CD4-positive, alpha-beta memory T cell (primary cell): ENCODE measurements at regions not wholly inside any gene's neighbourhood (a gene's known extent, or its start where the extent isn't known, plus 50 kb on each side); places are given as distances from the start of the nearest gene placed in this dataset.

Experiments
- CTCF ChIA-PET: fragments of 350-600 bp; sonication (Branson Sonifier 250); formaldehyde crosslinking; loops from one replicate; lab custom pipeline; 2021; ENCODE audit warnings: inconsistent platforms; ENCODE audit not compliant: partially characterized antibody; lab: Charles Lee
- POLR2A ChIA-PET: fragments of 350-600 bp; sonication (Branson Sonifier 250); formaldehyde crosslinking; loops from one replicate; lab custom pipeline; 2021; ENCODE audit not compliant: partially characterized antibody; lab: Charles Lee
- DNase-seq, 5 donors: peaks; one replicate each; pipeline versions ENCODE4 v3.0.0 to v3.0.0-alpha.2; 2020 to 2022; ENCODE audit warnings: mixed read lengths in 1 of 5
- H3K27ac ChIP-seq: one replicate; pipeline ENCODE4 v1.7.0; 2013; ENCODE audit warnings: low read depth, low read length
- H3K27me3 ChIP-seq: 2 replicates; pipeline ENCODE4 v1.7.0; 2013; ENCODE audit warnings: mild to moderate bottlenecking, low read length, moderate library complexity; ENCODE audit not compliant: insufficient read depth
- H3K36me3 ChIP-seq: 2 replicates; pipeline ENCODE4 v1.7.0; 2013; ENCODE audit warnings: mild to moderate bottlenecking, low read length, moderate library complexity; ENCODE audit not compliant: insufficient read depth
- H3K4me1 ChIP-seq: 2 replicates; pipeline ENCODE4 v1.7.0; 2013; ENCODE audit warnings: mild to moderate bottlenecking, low read length, moderate library complexity; ENCODE audit not compliant: insufficient read depth
- H3K4me3 ChIP-seq, 2 donors: one replicate each; pipeline ENCODE4 v1.7.0; 2013; ENCODE audit warnings: low read length in 2 of 2, mild to moderate bottlenecking in 1 of 2
- H3K9me3 ChIP-seq, 2 donors: one replicate each; pipeline ENCODE4 v1.7.0; 2013; ENCODE audit warnings: low read length in 2 of 2, control low read depth in 1 of 2; ENCODE audit not compliant: control insufficient read depth in 1 of 2
- H3K27ac Mint-ChIP-seq, 7 donors: one replicate each; pipeline ENCODE4 v1.8.0; 2020 to 2021; ENCODE audit warnings: mixed read lengths in 7 of 7, mild to moderate bottlenecking in 6 of 7, inconsistent platforms in 3 of 7, moderate library complexity in 3 of 7
- H3K27me3 Mint-ChIP-seq, 2 donors: one replicate each; pipeline ENCODE4 v1.8.0; 2020 to 2021; ENCODE audit warnings: mixed read lengths in 2 of 2
- H3K36me3 Mint-ChIP-seq, 2 donors: one replicate each; pipeline ENCODE4 v1.8.0; 2020 to 2021; ENCODE audit warnings: mixed read lengths in 2 of 2, inconsistent platforms in 1 of 2, mild to moderate bottlenecking in 1 of 2
- H3K4me1 Mint-ChIP-seq, 4 donors: one replicate each; pipeline ENCODE4 v1.8.0; 2020 to 2021; ENCODE audit warnings: mixed read lengths in 4 of 4, mild to moderate bottlenecking in 1 of 4
- H3K4me3 Mint-ChIP-seq, 8 donors: one replicate each; pipeline ENCODE4 v1.8.0; 2020 to 2021; ENCODE audit warnings: mixed read lengths in 8 of 8, mild to moderate bottlenecking in 7 of 8, moderate library complexity in 6 of 8, inconsistent platforms in 3 of 8
- H3K9me3 Mint-ChIP-seq, 8 donors: one replicate each; pipeline ENCODE4 v1.8.0; 2020 to 2021; ENCODE audit warnings: mixed read lengths in 8 of 8, mild to moderate bottlenecking in 5 of 8, inconsistent platforms in 3 of 8, moderate library complexity in 1 of 8
- intact Hi-C: fragments of 100-400 bp; cut with micrococcal nuclease; formaldehyde crosslinking; loops from one replicate; pipeline ENCODE4 v1.15.1; 2023

GRCh38 chr14:43480976-43481375 lies 1026.1 kb downstream of the FSCB start:
- H3K9me3 Mint-ChIP-seq: peaks cover 0 to 11% (median 1%) of the 10 kb centered on the region in 8 donors
- no peaks in the 10 kb centered on the region for H3K27me3 Mint-ChIP-seq
- no peaks in the 10 kb centered on the region for H3K36me3 Mint-ChIP-seq
- H3K36me3 ChIP-seq: no peaks in the 10 kb centered on the region
- ChIA-PET CTCF (no interaction called here), POLR2A (no interaction called here)
- no peaks in the 10 kb centered on the region for H3K27me3 ChIP-seq
- no peak overlapping the region for H3K27ac ChIP-seq
- no peak overlapping the region for H3K4me3 Mint-ChIP-seq
- intact Hi-C loops: no loop called here
- no peak overlapping the region for H3K4me3 ChIP-seq
- H3K9me3 ChIP-seq: no peaks in the 10 kb centered on the region
- H3K4me1 Mint-ChIP-seq: no peaks in the 10 kb centered on the region
- no peak for DNase-seq
- H3K4me1 ChIP-seq: no peaks in the 10 kb centered on the region
- H3K27ac Mint-ChIP-seq: no peak overlapping the region

- Mint-ChIP-seq H3K4me1 (no peaks in the 10 kb centered on the region), H3K4me3 (no peak overlapping the region), H3K27me3 (no peaks in the 10 kb centered on the region), H3K9me3 (peaks cover 0 to 11% (median 3%) of the 10 kb centered on the region in 8 donors), H3K36me3 (no peaks in the 10 kb centered on the region), H3K27ac (no peak overlapping the region)
- ChIA-PET POLR2A (no interaction called here), CTCF (interaction anchor here (1.3 kb wide), 1 partner anchor 10 kb away, joined by 3 read pairs; no protein-coding TSS in a partner anchor)
- Histone ChIP-seq H3K27ac (no peak overlapping the region), H3K36me3 (no peaks in the 10 kb centered on the region), H3K9me3 (no peaks in the 10 kb centered on the region), H3K4me3 (no peak overlapping the region), H3K27me3 (no peaks in the 10 kb centered on the region), H3K4me1 (no peaks in the 10 kb centered on the region)
- DNase-seq: no peak
- intact Hi-C loops: no loop called here
Measured at GRCh38 chr14:43479596-43480195, 1027.4 kb downstream of the FSCB start.

DNA sequence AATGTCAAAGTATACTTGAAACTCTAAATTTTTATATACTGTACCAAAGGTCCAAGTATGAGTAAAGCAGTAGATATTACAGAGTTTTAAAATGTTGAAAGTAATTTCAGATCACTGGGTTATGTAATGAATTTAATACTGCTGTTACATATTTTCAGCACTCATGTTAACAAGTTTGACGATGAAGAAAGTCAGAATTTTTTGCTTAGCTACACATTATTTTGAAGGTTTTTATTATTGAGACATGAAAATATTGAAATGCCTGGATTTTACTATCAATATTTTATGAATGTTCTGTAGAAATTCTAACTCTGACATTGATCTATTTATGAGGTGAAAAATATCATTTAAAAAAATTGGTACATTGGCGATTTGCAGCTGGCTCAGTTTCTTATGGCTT lies 1030.3 kb downstream of the FSCB start:
- Mint-ChIP-seq H3K9me3 (peaks cover 0 to 14% (median 4%) of the 10 kb centered on the region in 8 donors), H3K4me1 (no peaks in the 10 kb centered on the region), H3K4me3 (no peak overlapping the region), H3K27me3 (no peaks in the 10 kb centered on the region), H3K27ac (no peak overlapping the region), H3K36me3 (no peaks in the 10 kb centered on the region)
- no peaks in the 10 kb centered on the region for H3K4me1 ChIP-seq
- H3K27me3 ChIP-seq: no peaks in the 10 kb centered on the region
- H3K36me3 ChIP-seq: no peaks in the 10 kb centered on the region
- H3K9me3 ChIP-seq: no peaks in the 10 kb centered on the region
- intact Hi-C loops: no loop called here
- no peak for DNase-seq
- no peak overlapping the region for H3K4me3 ChIP-seq
- POLR2A ChIA-PET: no interaction called here
- CTCF ChIA-PET: no interaction called here
- no peak overlapping the region for H3K27ac ChIP-seq

DNA sequence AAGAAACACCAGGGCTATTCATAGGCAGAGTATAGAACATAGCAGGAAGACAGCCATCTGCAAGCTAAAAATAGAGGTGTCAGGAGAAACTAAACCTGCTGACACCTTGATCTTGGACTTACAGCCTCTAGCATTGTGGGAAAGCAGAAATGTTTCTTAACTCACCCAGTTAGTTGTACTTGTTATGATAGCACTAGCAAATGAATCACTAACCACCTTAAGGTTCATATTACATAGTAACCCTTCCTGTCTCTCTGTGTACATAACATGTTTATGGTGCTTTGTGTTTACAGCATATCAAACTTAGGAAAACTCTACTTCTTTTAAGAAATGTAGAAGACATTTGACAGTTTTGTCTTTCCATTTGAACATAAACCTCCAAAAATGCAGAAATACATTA lies 1031.3 kb downstream of the FSCB start:
- no peak overlapping the region for H3K4me3 ChIP-seq
- Mint-ChIP-seq H3K9me3 (peaks cover 0 to 15% (median 4%) of the 10 kb centered on the region in 8 donors), H3K27me3 (no peaks in the 10 kb centered on the region), H3K4me1 (no peaks in the 10 kb centered on the region), H3K27ac (no peak overlapping the region), H3K4me3 (no peak overlapping the region), H3K36me3 (no peaks in the 10 kb centered on the region)
- ChIA-PET POLR2A (no interaction called here), CTCF (no interaction called here)
- no peaks in the 10 kb centered on the region for H3K36me3 ChIP-seq
- no peak for DNase-seq
- H3K4me1 ChIP-seq: no peaks in the 10 kb centered on the region
- intact Hi-C loops: no loop called here
- no peaks in the 10 kb centered on the region for H3K9me3 ChIP-seq
- H3K27me3 ChIP-seq: no peaks in the 10 kb centered on the region
- H3K27ac ChIP-seq: no peak overlapping the region

- Histone ChIP-seq H3K36me3 (no peaks in the 10 kb centered on the region), H3K27me3 (no peaks in the 10 kb centered on the region), H3K27ac (no peak overlapping the region), H3K4me3 (no peak overlapping the region), H3K9me3 (no peaks in the 10 kb centered on the region), H3K4me1 (no peaks in the 10 kb centered on the region)
- H3K27ac Mint-ChIP-seq: no peak overlapping the region
- no peak for DNase-seq
- no peaks in the 10 kb centered on the region for H3K27me3 Mint-ChIP-seq
- H3K4me3 Mint-ChIP-seq: no peak overlapping the region
- H3K4me1 Mint-ChIP-seq: no peaks in the 10 kb centered on the region
- intact Hi-C loops: no loop called here
- POLR2A ChIA-PET: no interaction called here
- H3K9me3 Mint-ChIP-seq: peaks cover 0 to 8% (median 3%) of the 10 kb centered on the region in 8 donors
- CTCF ChIA-PET: no interaction called here
- no peaks in the 10 kb centered on the region for H3K36me3 Mint-ChIP-seq
Measured at GRCh38 chr14:43471595-43471994, 1035.5 kb downstream of the FSCB start.

- DNase-seq: no peak
- Histone ChIP-seq H3K36me3 (no peaks in the 10 kb centered on the region), H3K27me3 (no peaks in the 10 kb centered on the region), H3K9me3 (no peaks in the 10 kb centered on the region), H3K4me3 (no peak overlapping the region), H3K27ac (no peak overlapping the region), H3K4me1 (no peaks in the 10 kb centered on the region)
- Mint-ChIP-seq H3K9me3 (peaks cover 0 to 14% (median 5%) of the 10 kb centered on the region in 8 donors), H3K36me3 (no peaks in the 10 kb centered on the region), H3K4me1 (no peaks in the 10 kb centered on the region), H3K27ac (no peak overlapping the region), H3K27me3 (no peaks in the 10 kb centered on the region), H3K4me3 (no peak overlapping the region)
- CTCF ChIA-PET: no interaction called here
- POLR2A ChIA-PET: no interaction called here
- intact Hi-C loops: no loop called here
Measured at GRCh38 chr14:43464968-43465367, 1042.1 kb downstream of the FSCB start.

GRCh38 chr14:43449291-43449690 lies 1057.8 kb downstream of the FSCB start:
- CTCF ChIA-PET: no interaction called here
- no peaks in the 10 kb centered on the region for H3K27me3 Mint-ChIP-seq
- Histone ChIP-seq H3K9me3 (no peaks in the 10 kb centered on the region), H3K27me3 (no peaks in the 10 kb centered on the region), H3K36me3 (no peaks in the 10 kb centered on the region), H3K4me3 (no peak overlapping the region), H3K27ac (no peak overlapping the region), H3K4me1 (no peaks in the 10 kb centered on the region)
- no peak for DNase-seq
- no peak overlapping the region for H3K27ac Mint-ChIP-seq
- peaks cover 0 to 18% (median 6%) of the 10 kb centered on the region in 8 donors for H3K9me3 Mint-ChIP-seq
- intact Hi-C loops: no loop called here
- no peaks in the 10 kb centered on the region for H3K4me1 Mint-ChIP-seq
- no peak overlapping the region for H3K4me3 Mint-ChIP-seq
- POLR2A ChIA-PET: no interaction called here
- H3K36me3 Mint-ChIP-seq: no peaks in the 10 kb centered on the region

GRCh38 chr14:43438056-43438455 lies 1069.0 kb downstream of the FSCB start:
- Histone ChIP-seq H3K4me3 (no peak overlapping the region), H3K4me1 (no peaks in the 10 kb centered on the region), H3K27ac (no peak overlapping the region), H3K9me3 (no peaks in the 10 kb centered on the region), H3K36me3 (no peaks in the 10 kb centered on the region), H3K27me3 (no peaks in the 10 kb centered on the region)
- no peaks in the 10 kb centered on the region for H3K4me1 Mint-ChIP-seq
- no peak overlapping the region for H3K27ac Mint-ChIP-seq
- POLR2A ChIA-PET: no interaction called here
- CTCF ChIA-PET: no interaction called here
- H3K4me3 Mint-ChIP-seq: no peak overlapping the region
- no peaks in the 10 kb centered on the region for H3K27me3 Mint-ChIP-seq
- no peak for DNase-seq
- H3K36me3 Mint-ChIP-seq: peaks cover 0 to 1% of the 10 kb centered on the region in 2 donors
- intact Hi-C loops: no loop called here
- peaks cover 2 to 12% (median 8%) of the 10 kb centered on the region in 8 donors for H3K9me3 Mint-ChIP-seq
